H1 (cell line): ENCODE measurements at regions not wholly inside any gene's neighbourhood (a gene's known extent, or its start where the extent isn't known, plus 50 kb on each side); places are given as distances from the start of the nearest gene placed in this dataset.

Source experiments
- ATF3 ChIP-seq: IDR thresholded peaks from 2 replicates; pipeline ENCODE4 v1.6.1; 2011; ENCODE audit warnings: low read depth, mild to moderate bottlenecking, low read length; ENCODE audit not compliant: insufficient read depth
- JUND ChIP-seq: IDR thresholded peaks from 2 replicates; pipeline ENCODE4 v1.6.1; 2011; ENCODE audit warnings: mild to moderate bottlenecking, improper control_type of control experiment, low read length
- RBBP5 ChIP-seq: IDR thresholded peaks from 2 replicates; pipeline ENCODE4 v1.7.1; 2012; ENCODE audit warnings: low read depth, mild to moderate bottlenecking, inconsistent platforms, low read length, moderate library complexity, borderline replicate concordance
- RXRA ChIP-seq: IDR thresholded peaks from 2 replicates; pipeline ENCODE4 v1.6.1; 2011; ENCODE audit warnings: low read depth, mild to moderate bottlenecking, low read length, moderate library complexity; ENCODE audit not compliant: insufficient read depth
- SIX5 ChIP-seq: IDR thresholded peaks from 2 replicates; pipeline ENCODE4 v1.6.1; 2011; ENCODE audit warnings: mild to moderate bottlenecking, low read depth, low read length
- SRF ChIP-seq: IDR thresholded peaks from 2 replicates; pipeline ENCODE4 v1.6.1; 2011; ENCODE audit warnings: mild to moderate bottlenecking, low read depth, low read length, moderate library complexity

- TF ChIP-seq RXRA, result no peak
- TF ChIP-seq ATF3, result no peak
- TF ChIP-seq JUND, result no peak
- no peak for TF ChIP-seq SIX5
- no peak for TF ChIP-seq SRF
- no peak for TF ChIP-seq RBBP5
Observed at GRCh38 chr2:226327830-226328229, 471.8 kb downstream of the IRS1 start (continued).
